MM.1S (cell line): ENCODE measurements at regions not wholly inside any gene's neighbourhood (a gene's known extent, or its start where the extent isn't known, plus 50 kb on each side); places are given as distances from the start of the nearest gene placed in this dataset.

Source experiments
- CTCF ChIP-seq: fragments of 300-600 bp; sonication (generic); IDR thresholded peaks from 2 replicates; pipeline ENCODE4 v1.5.1; 2016; ENCODE audit warnings: antibody characterized with exemption, low read length, mixed read lengths
- EZH2 ChIP-seq: fragments of 300-600 bp; sonication (generic); optimal IDR thresholded peaks from 2 replicates; pipeline ENCODE3; 2017; ENCODE audit warnings: low read depth, mild to moderate bottlenecking, antibody characterized with exemption, low read length, mixed read lengths
- EZH2phosphoT487 ChIP-seq: fragments of 300-600 bp; sonication (generic); IDR thresholded peaks from 2 replicates; pipeline ENCODE4 v1.6.1; 2018; ENCODE audit warnings: antibody characterized with exemption, low read length

- TF ChIP-seq EZH2 (no peak), CTCF (no peak), EZH2phosphoT487 (no peak)
Measured at GRCh38 chr7:125504848-125505247, 575.2 kb upstream of the POT1 start.
